ENCODE measurements at regions not wholly inside any gene's neighbourhood (a gene's known extent, or its start where the extent isn't known, plus 50 kb on each side); places are given as distances from the start of the nearest gene placed in this dataset.

GRCh38 chr3:101996832-101997231, 147.5 kb downstream of the NFKBIZ start:
- Mint-ChIP-seq H3K27me3 (ENCODE audit: insufficient read depth, unreplicated experiment) (peaks cover 4% of the 10 kb centered on the region), H3K4me3 (ENCODE audit: unreplicated experiment) (no peak overlapping the region), H3K36me3 (ENCODE audit: insufficient read depth, unreplicated experiment) (no peaks in the 10 kb centered on the region), H3K27ac (ENCODE audit: unreplicated experiment) (no peak overlapping the region), H3K9me3 (ENCODE audit: unreplicated experiment) (no peaks in the 10 kb centered on the region), H3K4me1 (ENCODE audit: low read depth, unreplicated experiment) (no peaks in the 10 kb centered on the region)
- Histone ChIP-seq H3K27me3 (replicated peaks; ENCODE audit: control insufficient read depth, insufficient read depth, low read length) (no peaks in the 10 kb centered on the region), H3K9me3 (no peaks in the 10 kb centered on the region), H3K4me1 (no peaks in the 10 kb centered on the region), H3K36me3 (ENCODE audit: control insufficient read depth, insufficient read depth, low read length) (no peaks in the 10 kb centered on the region), H3K4me3 (ENCODE audit: low read depth, low read length) (no peak overlapping the region)
- ChIA-PET POLR2A (no interaction called here), CTCF (no interaction called here)
- no peak for TF ChIP-seq CTCF (IDR thresholded peaks at IDR 0.05; ENCODE audit: insufficient read depth in 1 of 2, low read depth in 1 of 2, low read length in 1 of 2, severe bottlenecking in 1 of 2, unreplicated experiment in 1 of 2)
- no peak for DNase-seq
- intact Hi-C loops (cut with micrococcal nuclease; ENCODE audit: unreplicated experiment), result loop anchor here (10.0 kb wide), 1 partner anchor 182 kb away; no protein-coding TSS in a partner anchor
- no TSS peak for BruUV-seq (replicated peaks)

GRCh38 chr3:101998256-101998926, 149.1 kb downstream of the NFKBIZ start:
- H3K36me3 ChIP-seq (ENCODE audit: control insufficient read depth, insufficient read depth, low read length), result no peaks in the 10 kb centered on the region
- Mint-ChIP-seq H3K9me3 (ENCODE audit: unreplicated experiment) (no peaks in the 10 kb centered on the region), H3K4me3 (ENCODE audit: unreplicated experiment) (no peak overlapping the region), H3K27me3 (ENCODE audit: insufficient read depth, unreplicated experiment) (peaks cover 4% of the 10 kb centered on the region), H3K36me3 (ENCODE audit: insufficient read depth, unreplicated experiment) (no peaks in the 10 kb centered on the region), H3K27ac (ENCODE audit: unreplicated experiment) (no peak overlapping the region), H3K4me1 (ENCODE audit: low read depth, unreplicated experiment) (no peaks in the 10 kb centered on the region)
- no peak for TF ChIP-seq CTCF (IDR thresholded peaks at IDR 0.05; ENCODE audit: insufficient read depth in 1 of 2, low read depth in 1 of 2, low read length in 1 of 2, severe bottlenecking in 1 of 2, unreplicated experiment in 1 of 2)
- H3K27me3 ChIP-seq (replicated peaks; ENCODE audit: control insufficient read depth, insufficient read depth, low read length), result no peaks in the 10 kb centered on the region
- BruUV-seq (replicated peaks), result no TSS peak
- DNase-seq, result no peak
- H3K4me1 ChIP-seq, result no peaks in the 10 kb centered on the region
- ChIA-PET CTCF (no interaction called here), POLR2A (no interaction called here)
- intact Hi-C loops (cut with micrococcal nuclease; ENCODE audit: unreplicated experiment), result loop anchor here (10.0 kb wide), 1 partner anchor 184 kb away; no protein-coding TSS in a partner anchor
- H3K4me3 ChIP-seq (ENCODE audit: low read depth, low read length), result no peak overlapping the region
- H3K9me3 ChIP-seq, result no peaks in the 10 kb centered on the region

- Mint-ChIP-seq H3K9me3 (ENCODE audit: unreplicated experiment) (no peaks in the 10 kb centered on the region), H3K4me1 (ENCODE audit: low read depth, unreplicated experiment) (no peaks in the 10 kb centered on the region), H3K36me3 (ENCODE audit: insufficient read depth, unreplicated experiment) (no peaks in the 10 kb centered on the region), H3K4me3 (ENCODE audit: unreplicated experiment) (no peak overlapping the region), H3K27me3 (ENCODE audit: insufficient read depth, unreplicated experiment) (peaks cover 4% of the 10 kb centered on the region), H3K27ac (ENCODE audit: unreplicated experiment) (no peak overlapping the region)
- TF ChIP-seq CTCF (IDR thresholded peaks at IDR 0.05; ENCODE audit: insufficient read depth in 1 of 2, low read depth in 1 of 2, low read length in 1 of 2, severe bottlenecking in 1 of 2, unreplicated experiment in 1 of 2), result no peak
- ChIA-PET POLR2A (no interaction called here), CTCF (no interaction called here)
- no TSS peak for BruUV-seq (replicated peaks)
- Histone ChIP-seq H3K4me1 (no peaks in the 10 kb centered on the region), H3K27me3 (replicated peaks; ENCODE audit: control insufficient read depth, insufficient read depth, low read length) (no peaks in the 10 kb centered on the region), H3K4me3 (ENCODE audit: low read depth, low read length) (no peak overlapping the region), H3K36me3 (ENCODE audit: control insufficient read depth, insufficient read depth, low read length) (no peaks in the 10 kb centered on the region), H3K9me3 (no peaks in the 10 kb centered on the region)
- no peak for DNase-seq
- intact Hi-C loops (cut with micrococcal nuclease; ENCODE audit: unreplicated experiment), result loop anchor here (10.0 kb wide), 1 partner anchor 184 kb away; no protein-coding TSS in a partner anchor
These were observed 150.0 kb downstream of the NFKBIZ start for GRCh38 chr3:101999177-101999779.

Measured in Caco-2 (cell line).